Smooth muscle cell of the brain vasculature (primary cell): ENCODE measurements at regions not wholly inside any gene's neighbourhood (a gene's known extent, or its start where the extent isn't known, plus 50 kb on each side); places are given as distances from the start of the nearest gene placed in this dataset.
"Not testable (repeated sequence)": the region's sequence is repeated elsewhere in the genome, so short reads cannot be mapped to it uniquely, and the experiment has no call there.

Source experiments
- DNase-seq: peaks from one replicate; pipeline ENCODE4 v3.0.0-alpha.2; 2012; ENCODE audit warnings: low read depth, low spot score

GRCh38 chr2:143877056-143877455 lies 642.9 kb downstream of the ZEB2 start:
- no peak for DNase-seq

GRCh38 chr2:143875295-143876233 lies 644.4 kb downstream of the ZEB2 start:
- no peak for DNase-seq

DNA sequence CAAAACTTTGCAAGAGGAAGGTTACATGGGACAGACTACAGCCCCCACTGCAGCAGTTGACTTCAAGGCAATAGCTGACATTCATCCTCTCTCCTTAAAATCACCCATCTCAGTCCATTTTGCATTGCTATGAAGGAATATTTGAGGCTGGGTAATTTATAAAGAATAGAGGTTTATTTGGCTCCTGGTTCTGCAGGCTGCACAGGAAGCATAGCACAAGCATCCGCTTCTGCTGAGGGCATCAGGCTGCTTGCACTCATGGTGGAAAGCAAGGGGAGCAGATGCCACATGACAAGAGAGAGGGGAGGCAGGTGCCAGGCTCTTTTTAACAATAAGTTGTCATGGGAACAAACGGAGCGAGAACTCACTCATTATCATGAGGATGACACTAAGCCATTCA lies 646.0 kb downstream of the ZEB2 start:
- no peak for DNase-seq

DNA sequence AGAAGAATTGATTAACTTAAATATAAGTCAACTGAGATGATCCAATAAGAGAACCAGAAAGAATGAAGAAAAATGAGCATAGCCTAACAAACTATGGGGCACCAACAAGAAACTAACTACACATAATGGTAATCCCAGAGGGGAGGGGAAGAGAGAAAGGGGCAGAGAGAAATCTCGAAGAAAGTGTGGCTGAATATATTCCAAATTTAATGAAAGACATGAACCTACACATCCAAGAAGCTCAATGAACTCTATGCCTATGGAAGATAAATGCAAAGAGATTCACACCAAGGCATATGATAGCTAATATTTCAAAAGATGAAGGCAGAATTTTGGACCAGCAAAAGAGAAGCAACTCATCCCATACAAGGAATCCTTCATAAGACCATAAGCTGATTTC lies 649.2 kb downstream of the ZEB2 start:
- no peak for DNase-seq

GRCh38 chr2:143856978-143857377 lies 662.9 kb downstream of the ZEB2 start:
- no peak for DNase-seq

- DNase-seq, result no peak
Measured at GRCh38 chr2:143852759-143853158, 667.2 kb downstream of the ZEB2 start.

DNA sequence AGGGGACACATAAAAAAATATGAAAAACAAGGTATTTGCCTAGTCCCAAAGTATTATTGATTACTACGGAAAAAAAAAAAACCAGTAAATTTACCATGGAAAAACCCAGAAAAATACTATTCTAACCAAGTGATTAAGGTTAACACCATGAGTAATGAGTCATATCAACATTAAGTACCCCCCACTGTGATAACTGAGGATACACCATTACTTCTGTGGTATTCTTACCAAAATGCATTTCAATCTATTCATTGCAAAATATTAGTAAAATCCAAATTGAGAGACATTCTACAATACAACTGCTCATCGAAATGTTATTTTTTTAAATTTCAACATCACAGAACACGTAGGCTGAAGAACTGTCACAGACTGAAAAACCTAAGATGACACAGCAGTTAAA lies 669.8 kb downstream of the ZEB2 start:
- DNase-seq, result no peak

- DNase-seq, result no peak
Measured at GRCh38 chr2:143847257-143847656, 672.7 kb downstream of the ZEB2 start.

- no peak for DNase-seq
Measured at GRCh38 chr2:143844986-143845385, 674.9 kb downstream of the ZEB2 start.

- DNase-seq, result no peak
Measured at GRCh38 chr2:143843686-143844085, 676.2 kb downstream of the ZEB2 start.

DNA sequence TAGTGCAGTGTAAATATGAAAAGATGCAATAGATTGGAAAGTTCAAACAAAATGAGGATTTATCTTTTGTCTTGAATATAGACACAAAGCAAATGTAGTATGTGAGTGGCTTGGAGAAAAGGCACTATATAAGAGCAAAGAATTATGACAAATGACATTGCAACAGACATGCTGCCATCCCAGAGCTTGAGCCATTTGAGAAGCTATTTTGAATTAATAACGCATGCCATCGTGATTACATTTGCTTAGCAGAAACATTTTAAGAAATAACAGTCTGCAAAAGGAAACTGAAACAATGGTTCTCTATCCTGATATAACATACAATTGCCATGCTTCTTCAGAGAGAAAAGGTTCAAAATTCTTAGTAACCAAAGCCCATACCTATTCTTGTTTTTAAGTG lies 677.1 kb downstream of the ZEB2 start:
- DNase-seq, result no peak

- no peak for DNase-seq
Measured at GRCh38 chr2:143841935-143842334, 678.0 kb downstream of the ZEB2 start.

- DNase-seq, result no peak
Measured at GRCh38 chr2:143840601-143841000, 679.3 kb downstream of the ZEB2 start.

DNA sequence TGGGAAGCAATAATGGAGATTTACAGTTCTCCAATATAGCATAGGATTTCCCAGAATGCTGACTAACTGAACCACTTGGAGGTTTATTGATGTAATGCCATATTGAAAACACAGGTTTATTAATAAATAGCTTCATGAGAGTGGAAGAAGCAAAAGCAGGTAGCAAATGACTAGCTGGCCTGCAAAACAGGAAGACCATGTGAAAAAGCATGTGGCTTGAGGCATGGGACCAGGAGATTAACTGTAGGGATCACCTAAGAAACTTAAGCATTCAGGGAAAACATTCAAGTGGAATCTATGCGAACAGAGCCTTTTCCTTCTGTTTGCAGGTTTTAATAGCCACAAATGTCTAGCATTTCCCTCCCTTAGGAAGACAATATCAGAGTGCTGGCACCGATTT lies 679.7 kb downstream of the ZEB2 start:
- no peak for DNase-seq

- DNase-seq, result no peak
Measured at GRCh38 chr2:143839456-143839855, 680.5 kb downstream of the ZEB2 start.

GRCh38 chr2:143837055-143837454 lies 682.9 kb downstream of the ZEB2 start:
- not testable (repeated sequence) for DNase-seq

GRCh38 chr2:143835481-143835880 lies 684.4 kb downstream of the ZEB2 start:
- DNase-seq, result no peak

DNA sequence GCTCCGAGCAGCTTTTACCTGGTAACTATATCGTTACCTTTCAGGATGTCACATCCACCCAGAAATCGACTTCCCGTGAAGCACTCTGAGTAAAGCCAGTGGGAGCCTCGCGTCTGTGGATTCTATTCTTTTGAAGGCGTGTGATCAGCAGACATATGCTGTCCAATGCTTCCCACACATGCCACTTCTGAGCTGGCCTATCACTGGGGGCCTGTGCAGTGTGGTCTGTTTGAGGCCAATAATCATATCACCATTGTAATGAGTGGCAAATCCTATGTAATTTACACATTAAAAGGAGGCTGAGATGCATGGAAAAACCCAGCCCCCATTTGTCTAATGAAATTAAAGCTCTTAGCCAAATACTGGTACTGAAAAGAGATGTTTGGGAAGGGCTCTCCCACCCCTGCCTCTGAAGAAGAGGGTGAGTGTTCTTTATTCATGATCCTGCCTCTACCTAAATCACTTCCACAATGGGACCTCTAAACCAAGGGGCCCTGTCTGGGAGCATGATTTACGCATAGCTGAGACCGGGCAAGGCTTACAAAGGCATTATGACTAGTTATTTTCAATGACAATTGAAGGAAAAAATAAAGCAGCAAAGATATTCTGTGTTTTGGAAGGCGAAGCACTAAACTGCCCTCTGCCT lies 686.8 kb downstream of the ZEB2 start:
- no peak for DNase-seq

- DNase-seq, result no peak
Measured at GRCh38 chr2:143830476-143830875, 689.4 kb downstream of the ZEB2 start.

GRCh38 chr2:143828763-143829537 lies 691.0 kb downstream of the ZEB2 start:
- DNase-seq, result no peak

DNA sequence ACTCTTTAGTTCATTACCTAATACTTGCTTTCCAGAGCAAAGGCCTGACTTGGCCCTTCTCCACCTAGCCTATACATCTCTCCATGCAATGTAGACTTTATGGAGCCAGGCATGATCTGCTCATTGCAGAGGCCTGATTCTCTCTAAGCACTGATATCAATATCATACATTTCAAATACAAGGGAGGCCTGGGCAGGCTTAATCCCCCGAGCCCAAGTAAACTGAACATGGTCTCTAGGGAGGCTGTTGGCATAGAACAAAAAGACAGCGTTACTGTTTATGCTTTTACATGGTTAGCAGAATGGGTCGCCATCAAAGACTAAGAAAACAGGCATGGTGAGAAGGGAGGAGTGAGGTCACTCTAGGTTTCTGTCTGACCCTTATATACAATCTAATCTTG lies 695.1 kb downstream of the ZEB2 start:
- DNase-seq, result no peak

DNA sequence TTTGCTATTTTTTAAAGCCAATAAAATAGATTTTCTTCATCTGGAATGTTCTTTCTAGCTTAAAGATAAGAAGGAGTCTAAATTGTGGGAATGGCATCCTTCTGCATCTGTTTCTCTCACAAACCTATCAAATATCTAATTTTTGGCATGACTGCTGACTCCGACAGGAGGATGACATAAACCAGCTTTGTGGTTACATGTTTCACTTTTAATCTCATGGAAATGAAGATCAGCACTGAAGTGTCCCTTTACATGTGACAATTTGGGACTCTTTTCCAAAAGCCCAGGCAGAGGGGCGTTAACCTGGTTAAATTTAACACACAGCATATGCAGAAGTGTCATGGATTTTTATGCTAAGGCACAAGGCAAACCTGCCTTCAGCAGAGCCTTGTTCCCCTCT lies 694.7 kb downstream of the ARHGAP15 start:
- no peak for DNase-seq
